DND-41 (cell line): ENCODE measurements at regions not wholly inside any gene's neighbourhood (a gene's known extent, or its start where the extent isn't known, plus 50 kb on each side); places are given as distances from the start of the nearest gene placed in this dataset.

ENCODE experiments used
- CTCF ChIP-seq: IDR thresholded peaks from 2 replicates; pipeline ENCODE4 v1.5.1; 2012; ENCODE audit warnings: borderline replicate concordance, low read length, moderate library complexity, mild to moderate bottlenecking; ENCODE audit not compliant: poor library complexity, severe bottlenecking; ENCODE audit errors: extremely low read depth
- EZH2 ChIP-seq: IDR thresholded peaks from 3 replicates; pipeline ENCODE4 v1.6.1; 2012; ENCODE audit warnings: borderline replicate concordance, low read depth, mild to moderate bottlenecking, moderate library complexity, low read length, inconsistent platforms; ENCODE audit not compliant: severe bottlenecking

DNA sequence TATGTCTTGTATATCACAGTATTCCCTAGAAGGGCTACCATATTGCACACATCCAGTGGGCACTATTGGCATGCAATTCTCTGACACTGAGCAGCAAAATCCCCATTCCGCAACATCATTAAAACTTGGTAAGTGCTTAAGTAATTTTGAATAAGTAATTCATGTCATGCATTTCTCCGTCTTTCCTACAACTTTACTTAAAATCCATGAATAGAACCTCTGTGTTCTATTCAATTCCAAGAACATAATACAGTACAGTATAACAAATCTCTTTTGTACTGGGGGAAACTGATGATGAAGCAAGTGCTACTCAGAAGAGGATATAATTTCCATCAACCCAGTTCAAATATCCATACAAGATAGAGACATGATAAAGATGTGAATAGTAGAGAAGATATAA, 80.9 kb upstream of the SEMA3C start:
- TF ChIP-seq CTCF (no peak), EZH2 (no peak)
